GM12873 (cell line): ENCODE measurements at regions not wholly inside any gene's neighbourhood (a gene's known extent, or its start where the extent isn't known, plus 50 kb on each side); places are given as distances from the start of the nearest gene placed in this dataset.

Experiments
- TF ChIP-seq, protein P1 (sequence below): IDR thresholded peaks from 2 replicates; pipeline ENCODE4 v1.5.1; 2012; ENCODE audit warnings: low read depth, mild to moderate bottlenecking, moderate library complexity, low read length, control low read depth; ENCODE audit not compliant: insufficient read depth; ENCODE audit errors: missing control alignments

DNA sequence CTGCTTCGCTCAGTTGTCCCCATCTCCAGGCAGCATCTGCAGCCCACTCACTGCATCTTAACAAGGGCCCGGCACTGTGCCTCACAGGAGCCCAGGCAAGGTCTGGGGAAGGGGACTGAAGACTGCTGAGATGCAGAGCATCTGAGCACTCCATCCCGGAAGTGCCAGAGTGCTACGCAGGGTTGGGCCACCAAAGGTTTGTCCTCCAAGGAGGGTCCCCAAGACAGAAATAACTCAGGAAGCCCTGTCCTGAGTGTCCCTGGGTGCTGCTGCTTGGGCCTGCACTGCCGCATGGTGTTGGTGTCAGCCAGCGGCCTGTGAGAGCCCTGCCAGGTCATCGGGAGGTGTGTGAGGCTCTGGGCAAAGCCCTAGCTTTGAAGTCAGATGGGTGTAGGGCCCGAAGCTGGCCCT lies 288.2 kb upstream of the ZMIZ1 start:
- TF ChIP-seq, protein P1, sequence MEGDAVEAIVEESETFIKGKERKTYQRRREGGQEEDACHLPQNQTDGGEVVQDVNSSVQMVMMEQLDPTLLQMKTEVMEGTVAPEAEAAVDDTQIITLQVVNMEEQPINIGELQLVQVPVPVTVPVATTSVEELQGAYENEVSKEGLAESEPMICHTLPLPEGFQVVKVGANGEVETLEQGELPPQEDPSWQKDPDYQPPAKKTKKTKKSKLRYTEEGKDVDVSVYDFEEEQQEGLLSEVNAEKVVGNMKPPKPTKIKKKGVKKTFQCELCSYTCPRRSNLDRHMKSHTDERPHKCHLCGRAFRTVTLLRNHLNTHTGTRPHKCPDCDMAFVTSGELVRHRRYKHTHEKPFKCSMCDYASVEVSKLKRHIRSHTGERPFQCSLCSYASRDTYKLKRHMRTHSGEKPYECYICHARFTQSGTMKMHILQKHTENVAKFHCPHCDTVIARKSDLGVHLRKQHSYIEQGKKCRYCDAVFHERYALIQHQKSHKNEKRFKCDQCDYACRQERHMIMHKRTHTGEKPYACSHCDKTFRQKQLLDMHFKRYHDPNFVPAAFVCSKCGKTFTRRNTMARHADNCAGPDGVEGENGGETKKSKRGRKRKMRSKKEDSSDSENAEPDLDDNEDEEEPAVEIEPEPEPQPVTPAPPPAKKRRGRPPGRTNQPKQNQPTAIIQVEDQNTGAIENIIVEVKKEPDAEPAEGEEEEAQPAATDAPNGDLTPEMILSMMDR, result no peak

DNA sequence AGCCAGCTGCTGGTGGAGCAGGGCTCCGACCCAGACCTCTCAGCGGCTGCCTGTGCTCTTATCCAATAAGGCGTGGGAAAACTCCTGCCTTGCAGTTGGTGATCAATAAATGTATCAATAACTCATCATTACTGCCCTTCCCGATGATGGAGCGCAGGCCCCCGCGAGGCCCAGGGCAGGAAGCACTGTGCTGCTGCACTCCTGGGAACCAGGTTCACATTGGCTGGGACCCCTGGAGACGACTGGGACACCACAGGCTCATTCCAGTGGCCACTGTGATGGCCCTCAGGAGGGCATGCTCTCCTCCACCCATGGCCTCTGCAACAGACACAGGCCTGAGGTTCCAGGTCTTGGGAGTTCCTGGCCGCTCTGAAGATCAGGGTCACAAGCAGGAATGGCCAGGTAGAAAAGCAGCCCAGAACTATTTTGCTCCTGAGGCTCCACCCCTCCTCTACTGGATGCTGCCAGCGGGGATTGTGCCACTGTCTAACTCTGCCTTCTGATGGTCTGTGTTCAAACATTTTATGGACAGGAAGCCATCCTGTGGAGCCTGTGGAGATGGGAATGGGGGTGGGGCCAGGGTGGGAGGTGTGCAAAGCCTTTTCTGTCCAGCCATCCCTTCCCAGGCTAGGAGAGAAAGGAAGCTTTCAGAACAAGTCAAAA lies 287.4 kb upstream of the ZMIZ1 start:
- TF ChIP-seq, protein P1, result no peak

DNA sequence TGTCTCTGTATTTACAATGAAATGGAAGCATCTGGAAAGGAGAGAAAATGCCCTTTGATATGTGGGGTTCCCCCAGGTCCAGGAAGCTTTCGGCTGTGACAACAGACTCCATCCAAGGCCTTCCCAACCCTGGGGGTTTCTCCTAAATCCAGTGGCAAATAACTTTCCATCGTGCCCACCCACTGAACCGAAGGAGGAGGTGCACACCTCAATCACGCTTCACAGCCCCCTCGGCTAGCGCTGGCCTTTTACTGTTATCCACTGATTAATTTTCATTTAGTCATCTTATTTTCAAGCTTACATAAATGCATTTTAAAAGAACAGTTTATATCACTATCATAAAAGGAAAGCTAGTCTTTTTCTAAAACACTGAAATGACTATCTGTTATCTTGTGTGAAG lies 286.8 kb upstream of the ZMIZ1 start:
- TF ChIP-seq, protein P1, result no peak

DNA sequence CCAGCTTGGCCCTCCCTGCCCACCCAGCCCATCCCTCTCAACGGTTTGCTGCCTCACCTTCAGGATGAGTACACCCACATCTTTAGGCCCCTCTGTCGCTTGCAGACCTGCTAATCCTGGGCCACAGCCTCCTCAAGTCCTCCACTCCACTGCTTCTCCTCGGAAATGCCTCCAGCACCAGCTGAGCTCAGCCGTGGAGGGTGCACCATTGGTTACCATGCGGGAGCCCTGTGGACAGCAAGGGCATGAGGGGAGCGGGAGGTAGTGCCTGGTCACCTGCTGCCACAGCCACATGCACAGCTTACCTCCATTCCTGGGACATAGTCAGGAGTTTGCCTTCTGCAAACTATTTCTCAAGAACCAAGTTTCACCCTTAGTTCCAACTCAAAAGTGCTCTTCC lies 286.3 kb upstream of the ZMIZ1 start:
- TF ChIP-seq, protein P1, result no peak

DNA sequence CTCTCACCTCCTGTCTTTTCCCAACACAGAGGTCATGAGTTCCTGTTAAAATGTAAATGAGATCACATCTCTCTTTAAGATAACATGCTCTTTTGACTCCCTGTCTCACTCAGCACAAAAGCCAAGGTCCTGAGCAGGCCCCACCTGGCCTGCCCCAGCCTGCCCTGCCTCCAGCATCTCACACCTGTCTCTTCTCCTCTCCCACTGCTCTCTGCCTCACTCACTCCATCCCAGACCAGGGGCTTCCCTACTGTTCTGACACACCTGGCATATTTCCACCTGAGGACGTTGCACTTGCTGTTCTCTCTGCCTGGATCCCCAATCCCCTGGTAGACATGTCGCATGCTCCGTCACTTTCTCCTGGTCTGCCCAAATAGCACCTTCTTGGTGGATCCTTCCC lies 285.0 kb upstream of the ZMIZ1 start:
- TF ChIP-seq, protein P1, result no peak

DNA sequence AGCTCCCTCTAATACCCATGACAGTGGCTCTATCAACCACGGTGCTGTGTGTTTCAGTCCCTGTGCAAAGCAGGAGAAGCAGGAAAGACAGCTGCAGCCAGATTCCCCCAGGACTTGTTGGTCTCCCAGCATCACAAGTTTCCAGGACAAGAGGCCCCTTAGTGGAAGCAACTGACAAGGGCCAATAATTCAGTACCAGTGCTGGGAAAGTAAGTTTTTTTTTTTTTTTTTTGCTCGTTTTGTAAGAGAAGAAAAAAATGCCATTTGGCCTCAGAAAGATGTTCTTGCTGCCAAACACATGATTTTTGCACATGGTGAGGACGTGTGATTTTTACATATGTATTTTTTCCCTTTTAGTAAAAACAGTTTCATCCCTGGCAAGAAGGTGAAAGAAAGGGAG lies 284.2 kb upstream of the ZMIZ1 start:
- TF ChIP-seq, protein P1, result no peak

DNA sequence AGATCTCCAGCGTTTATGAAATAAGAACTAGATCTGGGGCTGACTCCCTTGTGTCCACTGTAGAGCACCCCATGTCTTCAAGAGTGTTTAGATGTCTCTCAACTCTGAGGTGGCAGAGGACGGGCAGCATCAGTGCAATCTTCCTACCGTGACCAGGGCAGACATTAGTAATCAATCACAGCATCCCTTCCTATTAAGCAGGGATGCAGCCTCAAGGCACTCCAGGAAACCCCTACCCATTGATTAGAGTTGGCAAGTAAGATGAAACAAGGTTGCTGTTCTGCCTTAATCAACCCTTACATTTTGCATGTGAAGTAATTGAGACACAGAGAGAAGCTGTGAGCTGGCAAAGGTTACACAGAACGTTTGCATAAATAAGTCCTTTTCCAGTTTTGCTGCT lies 283.7 kb upstream of the ZMIZ1 start:
- TF ChIP-seq, protein P1, result no peak
